HG03378 (cell line): ENCODE measurements at regions not wholly inside any gene's neighbourhood (a gene's known extent, or its start where the extent isn't known, plus 50 kb on each side); places are given as distances from the start of the nearest gene placed in this dataset.

Source experiments
- ATAC-seq: cut with Tn5 transposase; IDR thresholded peaks from one replicate; pipeline ENCODE4 v1.9.1; 2021; ENCODE audit warnings: mild to moderate bottlenecking, moderate library complexity; ENCODE audit not compliant: unreplicated experiment

DNA sequence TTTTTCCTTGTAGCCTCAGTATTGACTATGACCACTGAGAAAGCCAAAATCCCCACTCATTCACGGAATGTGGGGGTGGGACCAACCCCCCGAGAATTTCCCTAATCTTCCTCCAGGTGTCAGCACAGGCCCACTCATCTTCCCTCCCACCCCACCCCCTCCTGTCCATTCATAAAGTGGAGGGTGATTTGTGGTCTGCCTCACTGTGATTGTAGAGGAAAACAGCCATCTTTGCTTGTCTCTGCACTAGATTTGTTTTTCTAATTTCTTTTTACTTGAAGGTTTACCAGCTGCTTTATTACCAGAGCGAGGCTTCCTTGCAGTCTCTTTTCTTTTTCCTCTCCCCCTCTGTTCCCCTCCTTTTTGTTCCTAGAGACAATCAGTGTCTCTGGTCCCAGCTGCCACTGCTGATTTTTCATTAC, 171.8 kb downstream of the ICOS start:
- peak; percentile 40 for ATAC-seq

DNA sequence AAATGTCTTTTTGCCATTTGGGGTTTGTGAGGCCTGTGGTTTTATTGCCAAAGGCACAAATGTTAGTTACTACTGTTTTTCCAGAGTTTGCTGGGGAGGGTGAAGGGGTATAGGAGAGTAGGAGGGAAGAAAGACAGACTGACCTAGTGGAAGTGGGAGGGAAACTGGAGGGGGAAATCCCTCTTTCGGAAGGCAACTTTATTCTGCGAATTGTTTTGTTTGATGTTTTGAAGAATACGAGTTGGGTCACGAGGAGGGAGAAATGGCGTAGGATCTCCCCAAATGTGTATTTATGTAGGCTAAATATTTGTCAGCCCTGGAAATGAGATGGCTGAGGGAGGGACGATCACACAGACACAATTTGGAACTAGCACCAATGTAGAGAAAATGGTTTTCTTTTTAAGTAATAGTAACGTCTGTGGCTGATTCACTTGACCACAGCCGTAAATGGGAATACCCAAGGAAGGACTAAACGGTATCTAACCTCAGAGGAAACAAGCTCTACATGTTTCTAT, 172.3 kb downstream of the ICOS start:
- no peak for ATAC-seq

DNA sequence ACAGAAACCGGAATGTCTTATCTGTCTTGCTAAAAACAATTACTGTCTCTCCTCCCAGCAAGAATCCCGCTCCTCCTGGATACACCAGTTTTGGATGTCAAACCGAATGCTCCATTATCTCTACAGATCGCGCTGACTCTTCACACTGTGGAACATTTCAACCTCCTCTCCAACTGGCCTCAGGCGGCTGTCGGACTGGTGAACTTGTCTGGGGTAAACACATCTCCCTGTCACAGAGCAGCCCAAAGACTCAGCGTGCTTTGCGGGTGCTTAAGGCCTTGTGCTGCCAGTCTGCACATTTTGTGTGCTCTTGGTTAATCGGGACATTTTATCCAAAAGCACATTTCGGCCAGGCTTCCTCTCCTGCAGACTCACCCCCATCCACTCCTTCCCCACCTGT, 173.1 kb downstream of the ICOS start:
- ATAC-seq = no peak

DNA sequence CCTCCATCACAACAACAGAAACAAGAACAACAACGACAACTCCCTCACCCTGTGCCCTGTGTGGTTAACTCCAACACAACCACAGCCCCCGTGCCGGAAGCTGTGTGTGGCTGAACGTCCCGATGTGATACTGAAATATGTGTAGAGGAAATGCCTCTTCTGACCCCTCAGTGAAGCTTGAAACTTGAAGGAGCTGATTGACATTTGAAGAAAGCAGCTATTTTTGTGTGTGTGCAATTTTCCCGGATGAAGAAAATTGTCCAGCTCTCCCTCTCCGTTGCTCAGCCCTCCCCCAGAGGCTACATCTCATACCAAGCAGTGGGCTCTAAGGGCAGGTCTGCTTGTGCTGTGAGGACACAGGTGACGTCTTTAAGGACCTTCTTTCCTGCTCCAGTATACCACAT, 173.8 kb downstream of the ICOS start:
- ATAC-seq = peak; percentile 94

DNA sequence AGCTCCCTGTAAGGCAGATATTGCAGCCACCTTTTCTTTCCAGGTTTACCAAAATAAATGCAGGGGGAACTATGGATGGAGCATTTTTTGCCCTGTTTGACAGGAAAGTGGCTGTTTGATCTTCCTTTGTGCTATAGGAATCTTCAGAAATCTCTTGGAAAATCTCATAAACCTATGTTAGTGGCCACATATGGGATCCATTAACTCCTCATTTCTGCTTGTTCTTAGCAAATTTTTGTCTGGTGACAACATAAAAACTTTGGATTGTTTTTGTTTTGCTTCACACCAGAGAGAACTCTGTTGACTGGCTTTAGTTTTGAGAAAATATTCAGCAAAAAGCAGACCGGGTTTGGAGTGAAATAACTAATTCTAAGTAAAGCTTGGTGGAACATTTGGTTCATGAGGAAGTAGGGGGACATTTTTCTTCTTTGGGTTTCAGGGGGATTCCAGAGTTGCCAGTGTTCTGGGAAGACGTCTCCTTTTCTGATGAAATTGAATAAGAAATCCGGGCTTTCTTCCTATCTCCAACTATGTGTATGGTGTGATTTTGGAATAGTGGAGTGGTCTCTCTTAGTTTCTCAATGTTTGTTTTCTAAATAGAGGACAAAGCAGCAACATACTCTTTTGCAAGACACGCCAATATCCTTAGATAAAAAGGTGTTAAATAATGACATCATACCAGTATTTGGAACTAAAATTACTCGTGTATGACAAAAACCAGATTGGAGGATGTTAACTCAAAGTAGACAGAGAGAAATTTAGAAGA, 174.4 kb downstream of the ICOS start:
- no peak for ATAC-seq

DNA sequence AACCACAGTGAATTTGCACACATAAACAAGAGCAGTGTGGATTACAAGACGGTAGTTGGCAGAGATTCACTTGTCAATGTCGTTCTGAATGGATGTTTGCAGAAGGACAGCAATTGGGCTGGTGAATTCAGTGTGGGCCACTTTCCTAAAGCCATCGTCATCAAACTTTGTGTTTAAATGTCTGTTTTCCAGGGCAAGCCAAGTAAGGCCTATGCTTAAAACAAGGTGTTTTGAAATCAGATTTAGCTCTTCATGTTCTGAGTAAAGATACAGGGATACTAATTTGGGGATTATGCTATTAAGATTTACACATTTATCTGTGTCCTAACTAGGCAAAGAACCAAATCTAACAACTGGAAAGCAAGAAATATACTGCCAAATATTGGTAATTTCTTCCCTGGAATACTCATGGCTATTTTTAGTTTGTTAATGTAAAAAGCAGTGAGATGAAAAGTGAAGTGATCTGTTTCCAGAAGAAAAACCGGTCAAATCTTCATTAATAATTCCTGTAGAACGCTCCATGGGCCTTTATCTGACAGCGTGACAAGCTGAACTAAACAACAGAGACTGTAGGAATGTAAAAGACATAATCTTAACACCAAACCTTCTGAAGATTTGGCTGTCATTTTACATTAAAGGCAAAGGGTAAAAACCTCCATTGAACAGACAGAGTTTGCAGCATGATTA, 175.7 kb downstream of the ICOS start:
- ATAC-seq = no peak

DNA sequence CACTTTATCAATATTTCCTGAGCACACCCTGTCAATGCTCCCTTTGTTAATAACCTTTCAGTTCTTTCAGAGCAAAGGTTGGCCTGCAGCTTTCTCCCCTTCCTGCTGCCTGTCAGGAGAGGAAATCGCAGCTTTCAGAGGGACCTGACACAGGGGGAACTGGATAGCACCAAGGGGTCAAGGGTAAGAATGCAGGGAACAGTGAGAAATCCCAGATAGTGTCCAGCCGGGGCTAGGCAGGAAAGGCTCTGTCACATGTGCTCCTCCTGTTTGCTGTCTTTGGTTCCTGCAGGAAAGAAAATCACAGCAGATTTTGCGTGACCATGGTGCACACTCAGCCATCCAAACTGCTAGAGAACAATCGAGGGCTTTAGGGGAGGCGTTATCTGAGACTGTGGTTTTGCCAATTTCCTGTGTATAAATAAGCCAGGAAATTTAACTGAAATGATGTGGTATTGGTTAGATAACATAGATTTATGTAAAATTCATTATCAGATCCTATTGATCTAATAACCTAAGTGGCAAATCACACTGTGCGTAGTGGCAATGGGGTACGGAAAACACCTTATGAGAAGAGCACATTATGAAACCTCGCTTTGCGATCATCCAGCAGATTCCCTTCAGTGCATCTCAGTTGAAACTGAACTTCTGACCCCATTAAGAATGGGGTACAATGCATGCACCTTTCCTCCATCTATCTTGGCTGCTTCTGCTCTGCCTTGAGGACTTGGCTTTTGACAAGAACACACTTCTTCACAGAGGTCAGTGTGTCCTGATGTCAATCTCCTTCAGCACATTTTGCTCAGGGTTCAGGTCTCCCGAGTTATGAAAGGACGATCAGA, 178.0 kb downstream of the ICOS start:
- no peak for ATAC-seq

DNA sequence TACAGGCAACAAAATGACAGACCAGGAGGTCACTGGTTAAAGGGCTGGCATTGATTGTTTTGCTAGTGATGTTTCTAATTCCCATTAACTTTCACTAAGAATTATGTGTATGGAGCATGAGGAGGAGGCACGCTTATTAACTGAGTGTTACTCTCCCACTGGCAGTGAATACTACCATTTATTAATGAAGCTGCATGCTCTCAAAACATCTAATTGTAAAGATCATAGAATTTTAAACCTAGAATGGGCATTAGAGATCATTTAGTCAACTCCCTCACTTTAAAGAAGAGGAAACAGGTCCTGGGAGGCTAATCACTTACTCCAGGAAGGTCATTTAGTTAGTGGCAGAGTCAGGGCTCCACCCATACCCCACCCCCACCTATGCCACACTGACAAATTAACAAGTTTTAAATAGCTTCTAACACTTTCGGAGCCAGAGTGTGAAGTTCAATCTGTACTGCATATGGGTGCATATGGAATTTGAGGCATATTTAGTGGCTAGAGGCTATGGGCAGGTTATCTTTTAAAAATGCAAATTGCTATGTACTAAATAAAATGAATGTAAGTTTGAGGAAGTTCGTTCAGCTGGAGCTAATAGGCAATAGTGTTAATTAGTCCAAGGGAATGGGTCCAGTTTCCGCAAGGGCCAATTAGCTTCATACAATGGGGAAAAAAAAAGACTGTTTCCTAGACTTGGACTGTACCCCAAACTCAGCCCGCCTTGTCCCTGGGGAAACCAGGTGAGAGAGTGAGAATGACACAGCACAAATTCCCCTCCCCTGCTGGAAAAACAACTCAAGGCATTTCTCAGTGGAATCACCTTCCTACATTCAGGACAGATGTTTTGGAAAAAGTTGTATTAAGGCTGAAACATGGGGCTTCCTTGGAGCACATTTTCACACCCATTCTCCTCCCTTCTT, 178.8 kb downstream of the ICOS start:
- ATAC-seq = no peak

DNA sequence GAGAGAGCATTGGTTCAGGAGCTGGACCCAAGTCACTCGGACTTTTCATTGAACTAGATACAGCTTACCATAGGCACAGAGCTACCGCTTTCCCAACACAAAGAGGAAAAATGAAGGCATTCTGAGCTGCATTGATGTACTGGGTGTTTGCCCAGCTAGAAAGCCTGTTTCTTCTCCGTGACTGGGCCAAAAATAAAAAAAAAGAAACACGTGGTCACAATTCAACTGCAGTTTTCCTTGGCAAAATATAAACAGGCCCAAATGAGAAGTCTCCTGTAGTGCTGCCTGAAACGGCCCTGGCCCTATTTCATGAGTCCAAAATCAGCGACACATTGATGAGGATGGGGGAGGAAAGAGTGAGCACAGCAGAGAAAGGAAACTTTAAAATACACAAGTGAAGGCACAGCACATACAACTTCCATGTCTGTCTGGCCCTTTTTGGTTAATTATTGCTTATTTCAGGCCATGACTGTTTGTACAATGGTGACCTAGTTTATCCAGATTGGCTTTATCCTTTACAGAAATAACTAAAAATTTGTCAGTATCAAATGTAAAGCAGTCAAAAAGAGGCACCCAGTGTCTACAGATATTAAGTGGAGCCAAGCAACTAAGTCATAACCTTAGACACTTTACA, 179.7 kb downstream of the ICOS start:
- ATAC-seq = no peak

DNA sequence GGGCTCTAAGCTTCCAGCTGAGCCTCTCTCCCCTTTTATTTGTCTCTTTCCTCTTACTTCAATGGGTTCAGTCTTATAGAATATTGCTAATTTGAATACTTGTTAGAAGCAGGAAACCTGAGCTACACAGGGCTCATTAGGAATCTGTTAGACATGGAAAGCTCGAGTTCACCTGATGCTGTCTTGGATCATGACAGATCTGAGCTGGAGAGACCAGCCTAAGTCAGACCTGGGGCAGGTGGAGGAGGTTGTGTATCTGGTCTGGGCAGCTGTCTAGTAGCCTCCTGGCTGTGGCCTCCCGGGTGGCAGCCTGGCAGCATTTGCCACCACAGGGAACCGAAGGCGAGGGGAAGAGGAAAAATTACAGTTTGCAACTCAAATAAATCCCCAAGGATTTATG, 185.9 kb downstream of the ICOS start:
- no peak for ATAC-seq

DNA sequence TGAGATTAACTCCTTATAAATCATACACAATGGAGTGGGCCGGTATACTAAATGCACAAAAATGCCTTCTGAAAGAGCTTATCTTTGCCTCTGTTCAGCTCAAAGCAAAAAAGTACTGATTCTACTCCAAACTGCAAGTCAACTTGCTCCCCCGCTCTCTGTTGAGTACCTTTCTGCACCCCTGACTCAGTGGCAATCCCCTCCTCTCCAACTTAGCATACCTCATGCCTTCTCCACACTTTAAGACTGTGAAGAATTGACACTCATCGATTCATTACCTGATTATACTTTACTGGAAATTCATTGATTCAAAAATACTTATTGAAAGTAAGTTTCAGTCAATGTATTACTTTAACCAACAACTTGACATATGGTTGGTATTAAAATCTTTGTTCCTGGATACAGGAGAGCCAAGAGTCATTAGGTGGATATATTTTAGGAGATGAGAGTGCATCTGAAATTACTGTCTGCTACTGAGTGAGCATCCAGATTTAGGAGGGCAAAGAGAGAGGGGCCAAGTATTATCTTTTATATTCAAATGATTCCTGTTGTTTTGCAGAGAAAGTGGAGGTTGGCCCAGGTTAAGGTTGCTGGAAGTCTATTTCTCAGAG, 187.7 kb downstream of the ICOS start:
- ATAC-seq = no peak

DNA sequence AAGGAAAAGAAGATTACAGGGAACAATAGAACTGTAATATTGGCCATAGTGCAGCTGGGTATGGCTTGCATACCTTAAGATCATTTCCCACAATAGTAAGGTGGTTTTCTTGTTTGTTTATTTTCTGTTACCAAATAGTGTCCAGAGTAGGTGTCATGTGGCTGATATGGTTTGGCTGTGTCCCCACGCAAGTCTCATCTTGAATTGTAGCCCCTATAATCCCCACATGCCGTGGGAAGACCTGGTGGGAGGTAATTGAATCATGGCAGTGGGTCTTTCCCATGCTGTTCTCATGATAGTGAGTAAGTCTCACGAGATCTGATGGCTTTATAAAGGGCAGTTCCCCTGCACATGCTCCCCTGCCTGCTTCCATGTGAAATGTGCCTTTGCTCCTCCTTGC, 190.1 kb downstream of the ICOS start:
- ATAC-seq = no peak

DNA sequence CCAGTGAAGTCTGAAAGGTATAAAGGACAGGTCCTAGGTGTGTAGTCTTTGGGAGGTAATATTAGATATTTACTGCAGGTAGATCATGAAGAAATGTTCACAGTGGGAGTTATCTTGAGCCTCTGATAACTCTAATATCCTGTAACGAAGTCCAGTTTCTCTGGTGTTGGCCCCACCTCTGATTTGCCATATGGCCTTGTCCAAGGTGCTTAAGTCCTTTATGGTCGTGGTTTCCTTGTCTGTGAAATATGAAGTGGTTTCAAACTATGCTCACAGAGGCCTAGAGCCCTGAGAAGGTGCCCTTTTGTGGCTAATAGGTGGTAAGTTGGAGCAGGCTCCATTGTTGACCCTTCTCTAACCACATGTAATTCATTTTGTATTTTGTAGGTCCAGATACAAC, 190.7 kb downstream of the ICOS start:
- ATAC-seq = no peak

DNA sequence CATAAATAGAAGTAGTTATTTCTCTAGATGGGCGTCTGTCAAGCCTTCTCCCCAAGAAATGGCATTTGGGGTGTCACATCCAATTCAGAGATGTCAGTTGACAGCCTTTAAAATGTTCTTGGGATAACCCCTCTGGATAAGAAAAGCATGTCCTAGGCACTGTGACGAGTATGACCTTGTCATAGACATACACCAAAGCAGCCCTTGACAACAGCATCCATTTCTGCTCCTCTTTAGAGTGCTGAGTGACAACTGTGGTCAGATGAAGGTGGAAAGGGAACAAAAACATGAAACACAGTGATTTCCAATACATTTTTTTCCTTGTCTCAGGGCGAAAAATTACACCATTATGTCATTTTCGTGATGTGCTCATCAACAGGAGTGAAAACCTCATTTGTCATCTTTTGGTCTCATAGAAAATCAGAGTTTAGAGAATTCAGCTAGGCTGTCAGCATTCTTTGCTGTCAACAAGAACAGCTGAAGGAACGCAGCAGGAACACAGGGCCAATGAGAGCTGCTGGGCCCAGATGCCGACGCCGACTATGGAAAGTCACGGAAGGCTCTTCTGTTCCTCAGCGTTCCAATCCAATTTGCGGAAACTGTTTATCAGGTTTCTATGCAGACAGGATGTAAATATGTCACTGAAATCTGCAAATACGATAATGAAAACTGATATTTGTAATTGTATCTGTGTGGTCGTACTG, 193.2 kb downstream of the ICOS start:
- ATAC-seq = no peak

DNA sequence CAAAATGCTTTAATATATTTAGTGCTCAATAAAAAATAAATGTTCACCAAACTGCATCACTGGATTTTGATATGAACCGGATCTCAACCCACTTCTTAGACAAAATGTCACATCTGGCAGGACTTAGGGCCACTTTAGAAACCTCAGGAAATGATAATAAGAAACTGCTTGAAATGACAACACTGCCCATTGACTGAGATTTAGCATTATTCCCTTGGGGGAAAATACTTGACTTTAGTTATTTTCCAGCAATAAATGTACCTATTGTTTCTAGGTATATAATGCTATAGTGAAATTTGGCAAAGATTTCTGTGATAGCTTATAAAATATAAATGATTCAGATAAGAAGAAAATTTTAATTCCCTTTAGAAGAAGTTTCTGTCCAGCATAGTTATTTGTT, 195.1 kb downstream of the ICOS start:
- no peak for ATAC-seq

DNA sequence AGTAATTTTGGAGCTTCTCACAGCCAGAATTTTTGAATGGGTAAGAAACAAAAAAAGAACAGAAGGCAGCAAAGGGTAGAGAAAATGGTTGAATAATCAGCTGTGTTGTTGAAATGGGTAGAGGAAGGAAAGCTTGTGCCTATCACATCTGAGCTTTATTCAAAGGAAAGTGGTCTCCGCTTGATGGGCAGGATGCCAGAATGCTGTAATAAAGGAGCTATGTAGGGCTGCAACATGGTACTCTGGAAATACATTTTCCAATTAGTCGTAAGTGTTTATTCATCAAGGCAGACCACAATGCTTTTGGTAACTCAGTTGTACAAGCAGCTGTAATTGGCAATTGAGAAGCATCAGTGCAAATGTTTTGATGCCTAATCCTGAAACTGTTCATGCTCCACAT, 196.9 kb downstream of the ICOS start:
- no peak for ATAC-seq

DNA sequence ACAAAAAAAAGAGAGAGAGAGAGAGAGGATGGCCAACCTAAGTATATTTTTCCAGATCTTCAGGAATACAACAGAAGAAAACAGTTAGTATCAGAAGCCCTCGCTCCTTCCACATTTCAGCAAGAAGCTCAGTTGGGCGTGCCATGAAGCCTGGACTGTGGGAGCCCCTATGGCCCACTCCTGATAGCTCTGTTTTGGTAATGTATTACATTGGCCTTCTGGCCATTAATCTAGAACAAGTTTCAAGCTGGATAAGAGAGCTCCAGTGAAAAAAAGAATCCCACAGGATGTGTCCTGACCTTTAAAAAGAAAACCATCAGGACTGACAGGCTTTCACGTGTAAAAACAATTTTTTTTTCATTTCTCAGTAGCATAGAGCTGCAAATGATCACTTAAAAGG, 197.9 kb downstream of the ICOS start:
- no peak for ATAC-seq

DNA sequence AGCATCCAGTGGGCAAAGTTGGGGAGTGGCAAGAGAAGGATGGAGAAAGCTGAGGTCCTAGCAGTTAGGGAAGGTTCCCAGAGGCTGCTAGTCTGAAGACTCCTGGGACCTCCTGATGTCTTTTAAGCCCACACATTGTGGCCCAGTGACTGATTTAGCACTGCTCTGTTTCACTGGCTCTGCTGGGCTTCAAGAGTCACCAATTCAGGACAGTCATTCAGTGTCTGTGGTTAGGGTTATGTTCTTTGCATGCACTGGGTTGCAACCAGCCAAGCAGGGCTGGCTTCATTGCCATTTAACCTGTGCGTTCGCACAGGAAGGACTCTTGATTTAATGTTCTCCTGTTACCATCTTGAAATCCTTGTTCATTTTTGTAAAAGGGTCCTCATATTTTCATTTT, 199.2 kb downstream of the ICOS start:
- ATAC-seq = no peak

DNA sequence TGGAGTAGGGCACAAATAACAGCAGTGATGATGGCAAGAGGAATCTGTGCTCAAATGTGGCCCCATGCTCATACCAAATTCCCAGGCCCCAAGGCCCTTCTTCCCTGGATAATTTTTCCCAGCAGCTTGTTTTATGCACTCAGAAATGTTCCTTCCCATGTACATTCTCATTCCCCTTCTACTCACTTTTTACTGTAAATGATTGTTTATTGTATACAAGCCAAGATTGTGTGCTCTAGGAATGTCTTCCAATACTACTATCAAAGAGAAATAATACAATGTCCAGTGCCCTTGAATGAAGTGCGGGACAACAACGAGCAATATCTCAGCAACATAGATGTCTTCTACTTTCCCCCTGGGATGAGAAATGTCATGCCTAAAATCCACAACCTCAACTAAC, 201.6 kb downstream of the ICOS start:
- no peak for ATAC-seq
